ENCODE measurements at regions not wholly inside any gene's neighbourhood (a gene's known extent, or its start where the extent isn't known, plus 50 kb on each side); places are given as distances from the start of the nearest gene placed in this dataset.

DNA sequence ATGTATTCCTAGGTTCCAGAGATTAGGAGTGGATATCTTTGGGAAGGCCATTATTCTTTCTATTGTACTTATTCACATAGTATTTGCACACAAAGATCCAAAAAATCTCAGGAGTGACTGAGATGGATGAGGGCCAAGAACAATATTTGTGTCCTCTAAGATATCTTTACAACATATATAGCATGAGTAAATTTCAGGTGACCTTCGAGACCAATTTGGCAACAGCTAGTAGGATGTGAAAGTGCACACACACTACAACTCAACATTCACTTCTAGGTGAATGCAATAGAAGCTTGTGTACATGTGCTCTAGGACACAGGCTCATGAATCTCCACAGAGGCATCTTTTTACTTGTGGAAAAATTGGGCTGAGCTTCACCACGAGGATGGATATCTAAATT lies 224.0 kb downstream of the C1orf94 start:
- TF ChIP-seq POLR2AphosphoS5 (IDR thresholded peaks at IDR 0.05; ENCODE audit: low read depth) (no peak), GABPA (IDR thresholded peaks at IDR 0.05; ENCODE audit: low read depth) (no peak), SPI1 (IDR thresholded peaks at IDR 0.05; ENCODE audit: borderline replicate concordance, low read depth) (no peak)
- TF ChIP-seq, protein P1, sequence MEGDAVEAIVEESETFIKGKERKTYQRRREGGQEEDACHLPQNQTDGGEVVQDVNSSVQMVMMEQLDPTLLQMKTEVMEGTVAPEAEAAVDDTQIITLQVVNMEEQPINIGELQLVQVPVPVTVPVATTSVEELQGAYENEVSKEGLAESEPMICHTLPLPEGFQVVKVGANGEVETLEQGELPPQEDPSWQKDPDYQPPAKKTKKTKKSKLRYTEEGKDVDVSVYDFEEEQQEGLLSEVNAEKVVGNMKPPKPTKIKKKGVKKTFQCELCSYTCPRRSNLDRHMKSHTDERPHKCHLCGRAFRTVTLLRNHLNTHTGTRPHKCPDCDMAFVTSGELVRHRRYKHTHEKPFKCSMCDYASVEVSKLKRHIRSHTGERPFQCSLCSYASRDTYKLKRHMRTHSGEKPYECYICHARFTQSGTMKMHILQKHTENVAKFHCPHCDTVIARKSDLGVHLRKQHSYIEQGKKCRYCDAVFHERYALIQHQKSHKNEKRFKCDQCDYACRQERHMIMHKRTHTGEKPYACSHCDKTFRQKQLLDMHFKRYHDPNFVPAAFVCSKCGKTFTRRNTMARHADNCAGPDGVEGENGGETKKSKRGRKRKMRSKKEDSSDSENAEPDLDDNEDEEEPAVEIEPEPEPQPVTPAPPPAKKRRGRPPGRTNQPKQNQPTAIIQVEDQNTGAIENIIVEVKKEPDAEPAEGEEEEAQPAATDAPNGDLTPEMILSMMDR (IDR thresholded peaks at IDR 0.05; ENCODE audit: insufficient read depth, low read length), result no peak
- TF ChIP-seq, protein P2, sequence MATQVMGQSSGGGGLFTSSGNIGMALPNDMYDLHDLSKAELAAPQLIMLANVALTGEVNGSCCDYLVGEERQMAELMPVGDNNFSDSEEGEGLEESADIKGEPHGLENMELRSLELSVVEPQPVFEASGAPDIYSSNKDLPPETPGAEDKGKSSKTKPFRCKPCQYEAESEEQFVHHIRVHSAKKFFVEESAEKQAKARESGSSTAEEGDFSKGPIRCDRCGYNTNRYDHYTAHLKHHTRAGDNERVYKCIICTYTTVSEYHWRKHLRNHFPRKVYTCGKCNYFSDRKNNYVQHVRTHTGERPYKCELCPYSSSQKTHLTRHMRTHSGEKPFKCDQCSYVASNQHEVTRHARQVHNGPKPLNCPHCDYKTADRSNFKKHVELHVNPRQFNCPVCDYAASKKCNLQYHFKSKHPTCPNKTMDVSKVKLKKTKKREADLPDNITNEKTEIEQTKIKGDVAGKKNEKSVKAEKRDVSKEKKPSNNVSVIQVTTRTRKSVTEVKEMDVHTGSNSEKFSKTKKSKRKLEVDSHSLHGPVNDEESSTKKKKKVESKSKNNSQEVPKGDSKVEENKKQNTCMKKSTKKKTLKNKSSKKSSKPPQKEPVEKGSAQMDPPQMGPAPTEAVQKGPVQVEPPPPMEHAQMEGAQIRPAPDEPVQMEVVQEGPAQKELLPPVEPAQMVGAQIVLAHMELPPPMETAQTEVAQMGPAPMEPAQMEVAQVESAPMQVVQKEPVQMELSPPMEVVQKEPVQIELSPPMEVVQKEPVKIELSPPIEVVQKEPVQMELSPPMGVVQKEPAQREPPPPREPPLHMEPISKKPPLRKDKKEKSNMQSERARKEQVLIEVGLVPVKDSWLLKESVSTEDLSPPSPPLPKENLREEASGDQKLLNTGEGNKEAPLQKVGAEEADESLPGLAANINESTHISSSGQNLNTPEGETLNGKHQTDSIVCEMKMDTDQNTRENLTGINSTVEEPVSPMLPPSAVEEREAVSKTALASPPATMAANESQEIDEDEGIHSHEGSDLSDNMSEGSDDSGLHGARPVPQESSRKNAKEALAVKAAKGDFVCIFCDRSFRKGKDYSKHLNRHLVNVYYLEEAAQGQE (IDR thresholded peaks at IDR 0.05; ENCODE audit: insufficient replicate concordance, low read depth), result no peak

Measured in HL-60 (cell line).